ENCODE measurements at regions not wholly inside any gene's neighbourhood (a gene's known extent, or its start where the extent isn't known, plus 50 kb on each side); places are given as distances from the start of the nearest gene placed in this dataset.

- no peak for DNase-seq
Observed at GRCh38 chr4:19987746-19988145, 264.0 kb upstream of the SLIT2 start.

GRCh38 chr4:19983072-19983471, 268.6 kb upstream of the SLIT2 start:
- DNase-seq: no peak

GRCh38 chr4:19982556-19982955, 269.1 kb upstream of the SLIT2 start:
- no peak for DNase-seq

- DNase-seq: no peak
Observed at GRCh38 chr4:19971829-19972228, 279.9 kb upstream of the SLIT2 start.

GRCh38 chr4:19969492-19969891, 282.2 kb upstream of the SLIT2 start:
- no peak for DNase-seq

GRCh38 chr4:19961091-19961490, 290.6 kb upstream of the SLIT2 start:
- DNase-seq: no peak

- no peak for DNase-seq
Observed at GRCh38 chr4:19958848-19959247, 292.9 kb upstream of the SLIT2 start.

GRCh38 chr4:19947349-19947748, 304.4 kb upstream of the SLIT2 start:
- DNase-seq: no peak

GRCh38 chr4:19945979-19946380, 305.7 kb upstream of the SLIT2 start:
- DNase-seq: no peak

GRCh38 chr4:19945501-19945900, 306.2 kb upstream of the SLIT2 start:
- no peak for DNase-seq

GRCh38 chr4:19944806-19945205, 306.9 kb upstream of the SLIT2 start:
- no peak for DNase-seq

GRCh38 chr4:19944251-19944650, 307.5 kb upstream of the SLIT2 start:
- no peak for DNase-seq

- no peak for DNase-seq
Observed at GRCh38 chr4:19941434-19941833, 310.3 kb upstream of the SLIT2 start.

GRCh38 chr4:19940861-19941260, 310.8 kb upstream of the SLIT2 start:
- DNase-seq: no peak

GRCh38 chr4:19936476-19936875, 315.2 kb upstream of the SLIT2 start:
- no peak for DNase-seq

- no peak for DNase-seq
Observed at GRCh38 chr4:19930742-19931141, 321.0 kb upstream of the SLIT2 start.

GRCh38 chr4:19927381-19927780, 324.3 kb upstream of the SLIT2 start:
- no peak for DNase-seq

- DNase-seq: no peak
Observed at GRCh38 chr4:19925516-19925915, 326.2 kb upstream of the SLIT2 start.

GRCh38 chr4:19924761-19925160, 326.9 kb upstream of the SLIT2 start:
- DNase-seq: no peak

- no peak for DNase-seq
Observed at GRCh38 chr4:19915276-19915675, 336.4 kb upstream of the SLIT2 start.

GRCh38 chr4:19913650-19914049, 338.1 kb upstream of the SLIT2 start:
- DNase-seq: no peak

- DNase-seq: no peak
Observed at GRCh38 chr4:19910861-19911525, 340.7 kb upstream of the SLIT2 start.

- no peak for DNase-seq
Observed at GRCh38 chr4:19905024-19905423, 346.7 kb upstream of the SLIT2 start.

- no peak for DNase-seq
Observed at GRCh38 chr4:19888587-19888986, 363.1 kb upstream of the SLIT2 start.

- no peak for DNase-seq
Observed at GRCh38 chr4:19883841-19884240, 367.9 kb upstream of the SLIT2 start.

GRCh38 chr4:19880206-19880605, 371.5 kb upstream of the SLIT2 start:
- no peak for DNase-seq

All from activated naive CD4-positive, alpha-beta T cell treated with Interleukin-2 at 50 U/mL for 16 hours (primary cell).